ENCODE measurements at regions not wholly inside any gene's neighbourhood (a gene's known extent, or its start where the extent isn't known, plus 50 kb on each side); places are given as distances from the start of the nearest gene placed in this dataset.

- Histone ChIP-seq H3K4me1 (ENCODE audit: control insufficient read depth, insufficient read depth, low read length) (no peaks in the 10 kb centered on the region), H3K36me3 (ENCODE audit: control insufficient read depth in 2 of 2, insufficient read depth in 2 of 2, low read length in 1 of 2) (no peaks in the 10 kb centered on the region), H3K4me2 (ENCODE audit: control insufficient read depth, insufficient read depth) (no peak overlapping the region), H3K9ac (ENCODE audit: control insufficient read depth, insufficient read depth, low read length) (no peak overlapping the region), H3K79me2 (ENCODE audit: control insufficient read depth, insufficient read depth, low read length) (no peaks in the 10 kb centered on the region), H3K27me3 (replicated peaks in 1 of 2; ENCODE audit: control insufficient read depth in 2 of 2, insufficient read depth in 2 of 2, low read length in 1 of 2) (0 out of 4 replicates have a peak, but pooled peaks cover 0 to 5% of the 10 kb centered on the region in 2 experiments), H3K9me3 (replicated peaks; ENCODE audit: control insufficient read depth, insufficient read depth, low read length) (no peaks in the 10 kb centered on the region), H4K20me1 (ENCODE audit: control insufficient read depth, insufficient read depth) (no peaks in the 10 kb centered on the region), H2AFZ (ENCODE audit: control insufficient read depth, low read depth, low read length) (no peak overlapping the region), H3K4me3 (no peak overlapping the region), H3K27ac (ENCODE audit: control insufficient read depth, insufficient read depth) (no peak overlapping the region)
- ChIA-PET CTCF (interaction anchor here (0.7 to 1.1 kb wide), 2 partner anchors 68 to 1320 kb away, joined by 3 read pairs; no protein-coding TSS in a partner anchor), POLR2A (no interaction called here), SMC1A (ENCODE audit: uncharacterized antibody, unreplicated experiment) (interaction anchor here (0.6 to 1.8 kb wide), 3 partner anchors 9 to 34 kb away, joined by 3 to 5 read pairs (median 3); no protein-coding TSS in a partner anchor), RAD21 (ENCODE audit: unreplicated experiment) (no interaction called here)
- no peak for DNase-seq (ENCODE audit: low read depth, low spot score)
- no peak for FAIRE-seq
- in situ Hi-C loops (cut with MboI): no loop called here
- WGBS (ENCODE audit: insufficient coverage, insufficient replicate concordance, low lambda C conversion rate, missing lambda C conversion rate): 11% methylated on average over 3 of the region's 3 CpGs
- intact Hi-C loops (cut with micrococcal nuclease; ENCODE audit: unreplicated experiment): no loop called here
- BruUV-seq (replicated peaks): no TSS peak
- ATAC-seq: no peak
- TF ChIP-seq, protein P1, sequence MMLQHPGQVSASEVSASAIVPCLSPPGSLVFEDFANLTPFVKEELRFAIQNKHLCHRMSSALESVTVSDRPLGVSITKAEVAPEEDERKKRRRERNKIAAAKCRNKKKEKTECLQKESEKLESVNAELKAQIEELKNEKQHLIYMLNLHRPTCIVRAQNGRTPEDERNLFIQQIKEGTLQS (IDR thresholded peaks at IDR 0.05; ENCODE audit: borderline replicate concordance, extremely low read depth, low read depth, low read length): no peak
- TF ChIP-seq HDGF (IDR thresholded peaks at IDR 0.05): no peak
- no peak for TF ChIP-seq MTA3 (IDR thresholded peaks at IDR 0.05; ENCODE audit: borderline replicate concordance, low read length)
- TF ChIP-seq, protein P2, sequence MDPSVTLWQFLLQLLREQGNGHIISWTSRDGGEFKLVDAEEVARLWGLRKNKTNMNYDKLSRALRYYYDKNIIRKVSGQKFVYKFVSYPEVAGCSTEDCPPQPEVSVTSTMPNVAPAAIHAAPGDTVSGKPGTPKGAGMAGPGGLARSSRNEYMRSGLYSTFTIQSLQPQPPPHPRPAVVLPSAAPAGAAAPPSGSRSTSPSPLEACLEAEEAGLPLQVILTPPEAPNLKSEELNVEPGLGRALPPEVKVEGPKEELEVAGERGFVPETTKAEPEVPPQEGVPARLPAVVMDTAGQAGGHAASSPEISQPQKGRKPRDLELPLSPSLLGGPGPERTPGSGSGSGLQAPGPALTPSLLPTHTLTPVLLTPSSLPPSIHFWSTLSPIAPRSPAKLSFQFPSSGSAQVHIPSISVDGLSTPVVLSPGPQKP (IDR thresholded peaks at IDR 0.05; ENCODE audit: low read depth, low read length): no peak
- TF ChIP-seq TARDBP (IDR thresholded peaks at IDR 0.05; ENCODE audit: borderline replicate concordance): no peak
- TF ChIP-seq MXI1 (IDR thresholded peaks at IDR 0.05; ENCODE audit: low read depth, low read length): no peak
- no peak for TF ChIP-seq SKIL (IDR thresholded peaks at IDR 0.05; ENCODE audit: low read depth, poor library complexity, severe bottlenecking)
- TF ChIP-seq ZBTB33 (IDR thresholded peaks at IDR 0.05): no peak
- TF ChIP-seq STAT3 (IDR thresholded peaks at IDR 0.05; ENCODE audit: low read depth, low read length): no peak
- TF ChIP-seq TCF7 (IDR thresholded peaks at IDR 0.05; ENCODE audit: borderline replicate concordance): no peak
- no peak for TF ChIP-seq PKNOX1 (IDR thresholded peaks at IDR 0.05)
- no peak for TF ChIP-seq IRF4 (IDR thresholded peaks at IDR 0.05; ENCODE audit: low read depth, low read length)
- no peak for TF ChIP-seq SREBF2 (IDR thresholded peaks at IDR 0.05; ENCODE audit: low read length)
- TF ChIP-seq RELB (IDR thresholded peaks at IDR 0.05; ENCODE audit: low read depth): no peak
Observed at GRCh38 chr18:41849632-41850031, 105.4 kb upstream of the PIK3C3 start.

All from GM12878 (cell line).